Body of pancreas (tissue), 4 donors: ENCODE measurements at regions not wholly inside any gene's neighbourhood (a gene's known extent, or its start where the extent isn't known, plus 50 kb on each side); places are given as distances from the start of the nearest gene placed in this dataset.

Experiments
- POLR2A ChIP-seq, 3 donors: fragments of 450-650 bp; IDR thresholded peaks; one replicate each; pipeline ENCODE4 v1.6.1; 2016; ENCODE audit warnings: antibody characterized with exemption in 3 of 3, mild to moderate bottlenecking in 2 of 3
- TF ChIP-seq, protein P1 (sequence below), 7 experiments: fragments of 450-650 bp in 4 of 7; fragments of 200-600 bp in 3 of 7; sonication (generic) in 3 of 7; IDR thresholded peaks; one replicate each; pipeline ENCODE4 v1.5.1; 2016 to 2019; ENCODE audit warnings: antibody characterized with exemption in 7 of 7

DNA sequence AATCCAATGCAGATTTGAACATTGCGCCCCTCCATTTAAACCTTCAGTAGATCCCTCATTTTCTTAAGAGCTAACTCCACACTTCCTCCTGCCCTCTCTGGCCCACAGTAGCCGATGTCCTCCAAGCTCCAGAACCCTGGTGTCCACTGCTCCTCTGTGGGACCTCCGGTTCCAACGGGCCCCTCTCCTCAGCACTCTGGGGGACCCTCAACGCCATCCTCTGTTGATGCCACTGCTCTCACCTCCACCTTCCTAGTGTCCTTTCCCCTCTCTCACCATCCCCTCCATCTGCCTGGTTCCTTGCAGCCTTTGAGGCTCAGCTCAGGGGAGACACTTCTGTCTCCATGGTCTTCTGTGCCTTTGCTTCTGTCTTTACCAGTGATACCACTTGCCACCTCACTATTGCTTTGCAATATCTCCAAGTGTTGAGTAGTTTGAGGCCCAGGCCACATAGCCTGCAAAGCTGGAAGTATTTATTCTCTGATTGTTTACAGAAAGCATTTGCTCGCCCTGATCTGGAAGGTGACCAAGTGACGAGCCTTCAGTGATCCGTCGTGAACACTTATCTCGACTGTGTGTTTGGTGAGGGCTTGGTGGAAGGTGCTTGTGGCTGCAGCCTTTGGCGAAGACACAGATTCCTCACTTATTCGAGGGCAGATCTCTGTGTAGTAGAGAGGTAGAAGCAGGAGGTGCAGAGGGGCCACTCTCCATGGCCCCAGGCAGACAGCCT, 104.8 kb upstream of the SHH start:
- TF ChIP-seq, protein P1, sequence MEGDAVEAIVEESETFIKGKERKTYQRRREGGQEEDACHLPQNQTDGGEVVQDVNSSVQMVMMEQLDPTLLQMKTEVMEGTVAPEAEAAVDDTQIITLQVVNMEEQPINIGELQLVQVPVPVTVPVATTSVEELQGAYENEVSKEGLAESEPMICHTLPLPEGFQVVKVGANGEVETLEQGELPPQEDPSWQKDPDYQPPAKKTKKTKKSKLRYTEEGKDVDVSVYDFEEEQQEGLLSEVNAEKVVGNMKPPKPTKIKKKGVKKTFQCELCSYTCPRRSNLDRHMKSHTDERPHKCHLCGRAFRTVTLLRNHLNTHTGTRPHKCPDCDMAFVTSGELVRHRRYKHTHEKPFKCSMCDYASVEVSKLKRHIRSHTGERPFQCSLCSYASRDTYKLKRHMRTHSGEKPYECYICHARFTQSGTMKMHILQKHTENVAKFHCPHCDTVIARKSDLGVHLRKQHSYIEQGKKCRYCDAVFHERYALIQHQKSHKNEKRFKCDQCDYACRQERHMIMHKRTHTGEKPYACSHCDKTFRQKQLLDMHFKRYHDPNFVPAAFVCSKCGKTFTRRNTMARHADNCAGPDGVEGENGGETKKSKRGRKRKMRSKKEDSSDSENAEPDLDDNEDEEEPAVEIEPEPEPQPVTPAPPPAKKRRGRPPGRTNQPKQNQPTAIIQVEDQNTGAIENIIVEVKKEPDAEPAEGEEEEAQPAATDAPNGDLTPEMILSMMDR (IDR thresholded peaks at IDR 0.05), result no peak
- TF ChIP-seq POLR2A (IDR thresholded peaks at IDR 0.05), result no peak
